Nephron progenitor cell (in vitro differentiated cells): ENCODE measurements at regions not wholly inside any gene's neighbourhood (a gene's known extent, or its start where the extent isn't known, plus 50 kb on each side); places are given as distances from the start of the nearest gene placed in this dataset.
"Not testable (repeated sequence)": the region's sequence is repeated elsewhere in the genome, so short reads cannot be mapped to it uniquely, and the experiment has no call there.

Source experiments
- DNase-seq: peaks from one replicate; pipeline ENCODE4 v3.0.0; 2021
- H3K27ac Mint-ChIP-seq: 2 replicates; pipeline ENCODE4 v1.8.0; 2021; ENCODE audit warnings: mild to moderate bottlenecking, moderate library complexity, mixed read lengths
- H3K27me3 Mint-ChIP-seq: 2 replicates; pipeline ENCODE4 v1.8.0; 2021; ENCODE audit warnings: mild to moderate bottlenecking, low read depth, mixed read lengths; ENCODE audit not compliant: poor library complexity
- H3K36me3 Mint-ChIP-seq: 2 replicates; pipeline ENCODE4 v1.8.0; 2021; ENCODE audit warnings: low read depth, mixed read lengths
- H3K4me1 Mint-ChIP-seq: 2 replicates; pipeline ENCODE4 v1.8.0; 2021; ENCODE audit warnings: mixed read lengths
- H3K4me3 Mint-ChIP-seq: 2 replicates; pipeline ENCODE4 v1.8.0; 2021; ENCODE audit warnings: mild to moderate bottlenecking, moderate library complexity, mixed read lengths
- H3K9me3 Mint-ChIP-seq: 2 replicates; pipeline ENCODE4 v1.8.0; 2021; ENCODE audit warnings: mild to moderate bottlenecking, moderate library complexity, mixed read lengths
- TF ChIP-seq, protein P1 (sequence below): fragments of 200-600 bp; sonication (generic); IDR thresholded peaks from 2 replicates; pipeline ENCODE4 v1.5.0; 2021; ENCODE audit warnings: antibody characterized with exemption

DNA sequence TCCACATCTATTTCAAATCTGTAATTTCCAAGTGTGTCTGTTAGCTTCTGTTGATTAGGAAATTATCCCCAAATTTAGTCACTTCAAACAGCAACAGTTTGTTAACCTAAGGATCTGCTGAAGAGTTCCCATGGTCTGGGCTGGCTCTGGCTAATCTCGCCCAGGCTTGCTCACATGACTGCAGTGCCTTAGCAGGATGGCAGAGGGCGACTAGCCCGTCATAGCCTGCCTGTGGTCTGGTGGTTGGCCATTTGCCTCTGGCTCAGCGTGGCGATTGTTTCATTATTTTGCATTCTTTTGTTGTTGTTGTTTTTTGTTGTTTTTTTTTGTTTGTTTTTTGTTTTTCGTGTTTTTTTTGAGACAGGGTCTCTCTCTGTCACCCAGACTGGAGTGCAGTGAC is 264.0 kb downstream of the TRIML1 start:
- H3K9me3 Mint-ChIP-seq: peaks cover 11% of the 10 kb centered on the region
- H3K36me3 Mint-ChIP-seq: no peaks in the 10 kb centered on the region
- no peak overlapping the region for H3K27ac Mint-ChIP-seq
- H3K27me3 Mint-ChIP-seq: peaks cover 3% of the 10 kb centered on the region
- H3K4me1 Mint-ChIP-seq: no peaks in the 10 kb centered on the region
- no peak overlapping the region for H3K4me3 Mint-ChIP-seq
- DNase-seq: no peak
- TF ChIP-seq, protein P1, sequence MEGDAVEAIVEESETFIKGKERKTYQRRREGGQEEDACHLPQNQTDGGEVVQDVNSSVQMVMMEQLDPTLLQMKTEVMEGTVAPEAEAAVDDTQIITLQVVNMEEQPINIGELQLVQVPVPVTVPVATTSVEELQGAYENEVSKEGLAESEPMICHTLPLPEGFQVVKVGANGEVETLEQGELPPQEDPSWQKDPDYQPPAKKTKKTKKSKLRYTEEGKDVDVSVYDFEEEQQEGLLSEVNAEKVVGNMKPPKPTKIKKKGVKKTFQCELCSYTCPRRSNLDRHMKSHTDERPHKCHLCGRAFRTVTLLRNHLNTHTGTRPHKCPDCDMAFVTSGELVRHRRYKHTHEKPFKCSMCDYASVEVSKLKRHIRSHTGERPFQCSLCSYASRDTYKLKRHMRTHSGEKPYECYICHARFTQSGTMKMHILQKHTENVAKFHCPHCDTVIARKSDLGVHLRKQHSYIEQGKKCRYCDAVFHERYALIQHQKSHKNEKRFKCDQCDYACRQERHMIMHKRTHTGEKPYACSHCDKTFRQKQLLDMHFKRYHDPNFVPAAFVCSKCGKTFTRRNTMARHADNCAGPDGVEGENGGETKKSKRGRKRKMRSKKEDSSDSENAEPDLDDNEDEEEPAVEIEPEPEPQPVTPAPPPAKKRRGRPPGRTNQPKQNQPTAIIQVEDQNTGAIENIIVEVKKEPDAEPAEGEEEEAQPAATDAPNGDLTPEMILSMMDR: no peak

GRCh38 chr4:188405071-188405835 is 266.0 kb downstream of the TRIML1 start:
- H3K36me3 Mint-ChIP-seq, H3K27ac Mint-ChIP-seq, DNase-seq, H3K4me3 Mint-ChIP-seq, H3K27me3 Mint-ChIP-seq, H3K4me1 Mint-ChIP-seq: not testable (repeated sequence)
- peaks cover 11% of the 10 kb centered on the region for H3K9me3 Mint-ChIP-seq

- Mint-ChIP-seq H3K27me3 (peaks cover 3% of the 10 kb centered on the region), H3K27ac (no peak overlapping the region), H3K4me3 (no peak overlapping the region), H3K9me3 (peaks cover 11% of the 10 kb centered on the region), H3K4me1 (no peaks in the 10 kb centered on the region), H3K36me3 (no peaks in the 10 kb centered on the region)
- TF ChIP-seq, protein P1: no peak
- DNase-seq: no peak
Observed at GRCh38 chr4:188408244-188409030, 269.2 kb downstream of the TRIML1 start.

DNA sequence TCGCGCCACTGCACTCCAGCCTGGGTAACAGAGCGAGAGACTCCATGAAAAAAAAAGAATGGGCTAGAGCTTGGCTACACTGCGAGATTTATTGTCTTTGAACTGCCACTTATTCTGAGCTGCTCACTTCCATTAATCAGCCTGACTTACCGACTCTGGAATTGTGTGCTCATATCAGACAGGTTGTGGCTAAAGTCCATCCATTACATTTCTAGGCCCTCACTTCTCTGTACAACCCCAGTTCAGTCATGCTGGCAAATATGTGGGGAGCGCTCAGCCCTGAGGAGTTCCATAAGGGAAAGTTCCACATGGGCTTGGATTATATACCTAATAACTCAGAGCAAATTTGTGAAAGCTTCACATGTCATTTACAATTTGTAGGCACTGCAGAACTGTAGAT is 270.6 kb downstream of the TRIML1 start:
- H3K4me3 Mint-ChIP-seq: no peak overlapping the region
- H3K27ac Mint-ChIP-seq: no peak overlapping the region
- DNase-seq: no peak
- H3K36me3 Mint-ChIP-seq: no peaks in the 10 kb centered on the region
- TF ChIP-seq, protein P1: no peak
- H3K4me1 Mint-ChIP-seq: no peaks in the 10 kb centered on the region
- peaks cover 11% of the 10 kb centered on the region for H3K9me3 Mint-ChIP-seq
- no peaks in the 10 kb centered on the region for H3K27me3 Mint-ChIP-seq

DNA sequence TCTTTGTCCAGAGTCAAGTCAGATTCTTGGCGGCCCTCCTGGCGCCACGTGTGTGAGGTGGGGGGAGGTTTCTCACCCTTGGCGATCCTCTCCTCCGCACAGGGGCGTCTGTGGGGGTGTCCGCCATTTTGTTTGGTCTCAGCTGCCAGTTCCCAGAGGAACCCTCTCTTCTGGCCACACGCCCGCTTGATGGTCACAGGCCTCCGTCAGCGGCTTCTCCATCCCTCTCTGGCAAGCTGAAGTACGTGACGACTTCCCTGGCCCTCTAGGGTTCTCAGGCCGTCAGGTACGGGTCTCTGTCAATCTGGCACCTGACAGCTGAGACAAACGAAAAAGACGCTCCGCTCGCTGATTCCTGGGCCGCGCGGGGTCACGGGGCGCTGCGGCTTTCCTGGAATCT is 272.6 kb downstream of the TRIML1 start:
- DNase-seq: no peak
- TF ChIP-seq, protein P1: no peak
- Mint-ChIP-seq H3K27me3 (peaks cover 3% of the 10 kb centered on the region), H3K9me3 (peaks cover 7% of the 10 kb centered on the region), H3K4me1 (no peaks in the 10 kb centered on the region), H3K27ac (no peak overlapping the region), H3K4me3 (no peak overlapping the region), H3K36me3 (no peaks in the 10 kb centered on the region)

DNA sequence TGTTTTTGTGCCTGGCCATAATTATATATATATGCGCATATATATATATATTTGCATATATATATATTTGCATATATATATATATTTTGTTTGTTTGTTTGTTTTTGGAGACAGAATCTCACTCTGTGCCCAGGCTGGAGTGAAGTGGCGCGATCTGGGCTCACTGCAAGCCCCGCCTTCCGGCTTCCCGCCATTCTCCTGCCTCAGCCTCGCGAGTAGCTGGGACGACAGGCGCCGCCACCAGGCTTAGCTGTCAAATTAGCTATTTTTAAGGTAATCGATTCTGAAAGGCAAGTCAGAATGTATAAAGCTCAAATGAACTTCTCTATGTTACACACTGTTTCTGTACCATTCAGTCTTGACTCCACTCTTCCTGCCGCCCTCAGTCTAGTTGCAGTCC is 273.3 kb downstream of the TRIML1 start:
- TF ChIP-seq, protein P1: no peak
- Mint-ChIP-seq H3K27me3 (peaks cover 3% of the 10 kb centered on the region), H3K4me1 (no peaks in the 10 kb centered on the region), H3K9me3 (peaks cover 2% of the 10 kb centered on the region), H3K36me3 (no peaks in the 10 kb centered on the region), H3K4me3 (no peak overlapping the region), H3K27ac (no peak overlapping the region)
- DNase-seq: no peak
